PFSK-1 (cell line): ENCODE measurements at regions not wholly inside any gene's neighbourhood (a gene's known extent, or its start where the extent isn't known, plus 50 kb on each side); places are given as distances from the start of the nearest gene placed in this dataset.

Experiments used
- FOXP2 ChIP-seq: optimal IDR thresholded peaks from 2 replicates; pipeline ENCODE3; 2011; ENCODE audit warnings: borderline replicate concordance, control low read depth, inconsistent platforms; ENCODE audit not compliant: insufficient read depth; ENCODE audit errors: extremely low read length, extremely low read depth
- POLR2AphosphoS5 ChIP-seq: IDR thresholded peaks from 2 replicates; pipeline ENCODE4 v1.6.1; 2012; ENCODE audit warnings: low read depth, mild to moderate bottlenecking, control low read depth, low read length, moderate library complexity
- SIN3A ChIP-seq: IDR thresholded peaks from 2 replicates; pipeline ENCODE4 v1.6.1; 2012; ENCODE audit warnings: mild to moderate bottlenecking, low read length, moderate library complexity, borderline replicate concordance; ENCODE audit not compliant: insufficient read depth
- TAF1 ChIP-seq: IDR thresholded peaks from 2 replicates; pipeline ENCODE4 v1.6.1; 2012; ENCODE audit warnings: low read length, control low read depth, borderline replicate concordance; ENCODE audit not compliant: insufficient read depth
- TF ChIP-seq, protein P1 (sequence below), 2 experiments: IDR thresholded peaks; 2 replicates each; pipeline versions ENCODE4 v1.6.1 to v1.8.0; 2011 to 2012; ENCODE audit warnings: low read depth in 2 of 2, low read length in 2 of 2, control low read depth in 1 of 2, inconsistent platforms in 1 of 2, mild to moderate bottlenecking in 1 of 2, moderate library complexity in 1 of 2; ENCODE audit not compliant: insufficient read depth in 1 of 2

DNA sequence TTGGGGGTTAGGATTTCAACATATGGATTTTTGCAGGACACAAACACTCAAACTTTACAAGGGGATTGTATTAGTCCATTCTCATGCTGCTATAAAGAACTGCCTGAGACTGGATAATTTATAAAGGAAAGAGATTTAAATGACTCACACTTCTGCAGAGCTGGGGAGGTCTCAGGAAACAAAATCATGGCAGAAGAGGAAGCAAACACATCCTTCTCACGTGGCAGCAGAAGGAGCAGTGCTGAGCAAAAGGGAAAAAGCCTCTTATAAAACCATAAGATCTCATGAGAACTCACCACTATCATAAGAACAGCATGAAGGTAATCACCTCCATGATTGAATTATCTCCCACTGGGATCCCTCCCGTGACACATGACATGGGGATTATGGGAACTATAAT, 1183.1 kb downstream of the ZPLD1 start:
- TF ChIP-seq SIN3A (no peak), TAF1 (no peak), FOXP2 (no peak), POLR2AphosphoS5 (no peak)
- TF ChIP-seq, protein P1, sequence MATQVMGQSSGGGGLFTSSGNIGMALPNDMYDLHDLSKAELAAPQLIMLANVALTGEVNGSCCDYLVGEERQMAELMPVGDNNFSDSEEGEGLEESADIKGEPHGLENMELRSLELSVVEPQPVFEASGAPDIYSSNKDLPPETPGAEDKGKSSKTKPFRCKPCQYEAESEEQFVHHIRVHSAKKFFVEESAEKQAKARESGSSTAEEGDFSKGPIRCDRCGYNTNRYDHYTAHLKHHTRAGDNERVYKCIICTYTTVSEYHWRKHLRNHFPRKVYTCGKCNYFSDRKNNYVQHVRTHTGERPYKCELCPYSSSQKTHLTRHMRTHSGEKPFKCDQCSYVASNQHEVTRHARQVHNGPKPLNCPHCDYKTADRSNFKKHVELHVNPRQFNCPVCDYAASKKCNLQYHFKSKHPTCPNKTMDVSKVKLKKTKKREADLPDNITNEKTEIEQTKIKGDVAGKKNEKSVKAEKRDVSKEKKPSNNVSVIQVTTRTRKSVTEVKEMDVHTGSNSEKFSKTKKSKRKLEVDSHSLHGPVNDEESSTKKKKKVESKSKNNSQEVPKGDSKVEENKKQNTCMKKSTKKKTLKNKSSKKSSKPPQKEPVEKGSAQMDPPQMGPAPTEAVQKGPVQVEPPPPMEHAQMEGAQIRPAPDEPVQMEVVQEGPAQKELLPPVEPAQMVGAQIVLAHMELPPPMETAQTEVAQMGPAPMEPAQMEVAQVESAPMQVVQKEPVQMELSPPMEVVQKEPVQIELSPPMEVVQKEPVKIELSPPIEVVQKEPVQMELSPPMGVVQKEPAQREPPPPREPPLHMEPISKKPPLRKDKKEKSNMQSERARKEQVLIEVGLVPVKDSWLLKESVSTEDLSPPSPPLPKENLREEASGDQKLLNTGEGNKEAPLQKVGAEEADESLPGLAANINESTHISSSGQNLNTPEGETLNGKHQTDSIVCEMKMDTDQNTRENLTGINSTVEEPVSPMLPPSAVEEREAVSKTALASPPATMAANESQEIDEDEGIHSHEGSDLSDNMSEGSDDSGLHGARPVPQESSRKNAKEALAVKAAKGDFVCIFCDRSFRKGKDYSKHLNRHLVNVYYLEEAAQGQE (IDR thresholded peaks at IDR 0.05; ENCODE audit: insufficient read depth in 1 of 2, low read depth in 2 of 2, low read length in 2 of 2): no peak

DNA sequence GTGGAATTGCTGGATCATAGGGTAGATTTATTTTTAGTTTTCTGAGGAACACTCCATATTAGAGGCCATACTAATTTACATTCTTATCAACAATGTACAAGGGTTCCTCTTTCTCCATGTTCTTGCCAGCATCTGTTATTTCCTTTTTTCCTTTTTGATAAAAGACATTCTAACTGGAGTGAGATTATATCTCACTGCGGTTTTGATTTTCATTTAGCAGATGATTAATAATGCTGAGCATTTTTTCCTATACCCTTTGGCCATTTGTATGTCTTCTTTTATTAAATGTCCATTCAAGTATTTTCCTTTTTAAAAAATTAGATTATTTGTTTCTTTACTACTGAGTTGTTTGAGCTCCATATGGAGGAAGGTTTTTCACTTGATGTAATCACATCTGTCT, 1189.5 kb downstream of the ZPLD1 start:
- TF ChIP-seq SIN3A: no peak
- TF ChIP-seq FOXP2: no peak
- no peak for TF ChIP-seq TAF1
- no peak for TF ChIP-seq POLR2AphosphoS5
- TF ChIP-seq, protein P1 (IDR thresholded peaks at IDR 0.05; ENCODE audit: insufficient read depth in 1 of 2, low read depth in 2 of 2, low read length in 2 of 2): no peak

DNA sequence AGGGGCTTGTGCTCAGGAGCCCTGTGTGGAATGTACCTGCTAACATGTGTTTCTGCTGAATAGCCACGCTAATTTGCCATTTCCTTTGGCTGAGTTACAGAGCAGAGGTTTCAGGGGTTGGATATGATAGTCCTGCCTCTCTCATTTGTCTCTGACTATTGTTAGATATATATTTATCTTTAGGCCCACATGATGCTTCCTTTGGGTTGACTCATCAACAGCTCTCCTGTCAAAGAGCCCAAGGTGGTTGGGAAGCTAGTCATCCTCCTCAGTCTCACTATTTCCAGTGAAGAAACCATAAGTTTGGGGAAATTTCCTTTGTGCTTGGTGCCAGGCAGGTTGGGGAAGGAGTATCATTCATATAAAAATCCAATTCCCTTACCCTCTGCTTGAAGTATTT, 1194.6 kb downstream of the ZPLD1 start:
- TF ChIP-seq, protein P1 (IDR thresholded peaks at IDR 0.05; ENCODE audit: insufficient read depth in 1 of 2, low read depth in 2 of 2, low read length in 2 of 2): no peak
- TF ChIP-seq SIN3A (no peak), POLR2AphosphoS5 (no peak), FOXP2 (no peak)

DNA sequence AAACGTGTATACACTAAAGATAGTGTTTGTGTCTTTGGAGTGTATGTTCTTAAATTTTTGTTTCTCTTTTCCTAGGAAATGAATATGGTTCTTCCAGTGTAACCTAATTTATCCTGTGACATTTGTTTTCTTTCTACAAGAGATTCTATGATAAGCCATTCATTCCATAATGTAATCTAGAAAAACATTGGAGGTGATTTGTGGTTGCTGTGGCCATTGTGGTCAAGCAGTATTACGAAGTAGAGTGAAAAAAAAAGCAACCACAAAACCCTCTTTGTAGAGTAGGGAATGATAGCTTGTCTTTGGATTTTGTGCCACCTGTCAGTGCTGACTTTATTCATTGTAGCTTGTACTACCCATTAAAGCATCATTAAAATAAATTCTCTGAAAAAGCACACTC, 1209.6 kb downstream of the ZPLD1 start:
- TF ChIP-seq TAF1: no peak

DNA sequence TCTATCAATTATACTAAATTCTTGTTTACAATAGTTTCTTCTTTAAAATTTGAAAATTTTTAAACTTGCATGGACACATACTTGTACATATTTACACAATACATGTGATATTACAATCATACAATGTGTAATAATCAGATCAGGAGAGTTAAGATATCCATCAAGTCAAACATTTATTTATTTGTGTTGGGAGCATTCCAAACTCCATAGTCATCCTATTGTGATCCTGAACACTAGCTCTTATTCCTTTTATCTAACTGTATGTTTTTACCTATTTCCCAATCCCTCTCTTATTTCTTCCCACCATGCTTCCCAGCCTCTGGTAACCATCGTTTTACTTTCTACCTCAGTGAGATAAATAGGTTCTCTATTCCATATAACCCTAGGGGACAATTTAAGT, 1219.2 kb downstream of the ZPLD1 start:
- TF ChIP-seq, protein P1 (IDR thresholded peaks at IDR 0.05; ENCODE audit: insufficient read depth in 1 of 2, low read depth in 2 of 2, low read length in 2 of 2): no peak
- TF ChIP-seq FOXP2: no peak
- TF ChIP-seq POLR2AphosphoS5: no peak
- no peak for TF ChIP-seq SIN3A
- TF ChIP-seq TAF1: no peak

DNA sequence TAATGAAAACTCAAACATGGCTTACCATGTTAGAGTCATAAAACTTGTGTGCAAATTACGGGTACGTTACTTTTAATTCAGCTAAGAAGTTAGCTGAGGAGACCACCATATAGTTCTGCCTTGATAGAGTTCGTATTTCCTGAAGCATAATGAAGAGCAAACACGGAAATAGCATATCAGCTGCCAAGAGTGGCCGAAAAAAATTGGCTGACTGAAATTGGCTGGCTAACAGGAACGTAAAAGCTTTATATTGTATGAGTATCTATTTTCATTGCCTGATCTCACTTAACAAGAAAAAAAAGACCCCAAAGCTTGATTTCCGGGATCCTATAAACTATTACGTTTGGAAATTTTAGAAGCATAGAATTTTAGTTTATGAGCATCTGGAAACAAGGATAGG, 1222.9 kb downstream of the ZPLD1 start:
- TF ChIP-seq SIN3A (no peak), TAF1 (no peak), POLR2AphosphoS5 (no peak), FOXP2 (no peak)
- TF ChIP-seq, protein P1 (IDR thresholded peaks at IDR 0.05; ENCODE audit: insufficient read depth in 1 of 2, low read depth in 2 of 2, low read length in 2 of 2): no peak
